ENCODE measurements at regions not wholly inside any gene's neighbourhood (a gene's known extent, or its start where the extent isn't known, plus 50 kb on each side); places are given as distances from the start of the nearest gene placed in this dataset.
"Not testable (repeated sequence)": the region's sequence is repeated elsewhere in the genome, so short reads cannot be mapped to it uniquely, and the experiment has no call there.

DNA sequence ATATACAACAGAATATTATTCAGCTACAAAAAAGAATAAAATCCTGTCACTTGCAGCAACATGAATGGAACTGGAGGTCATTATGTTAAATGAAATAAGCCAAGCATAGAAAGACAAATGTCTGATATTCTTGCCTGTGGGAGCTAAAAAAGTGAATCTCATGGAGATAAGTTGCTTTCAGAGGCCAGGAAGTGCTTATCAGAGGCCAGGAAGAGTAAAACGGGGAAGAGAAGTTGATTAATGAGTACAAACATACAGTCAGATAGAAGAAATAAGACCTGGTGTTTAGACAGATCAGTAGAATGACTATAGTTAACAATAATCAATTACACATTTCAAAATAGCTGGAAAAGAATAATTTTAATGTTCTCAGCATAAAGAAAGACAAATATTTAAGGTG, 54.4 kb upstream of the CPHXL start:
- no peak for DNase-seq

DNA sequence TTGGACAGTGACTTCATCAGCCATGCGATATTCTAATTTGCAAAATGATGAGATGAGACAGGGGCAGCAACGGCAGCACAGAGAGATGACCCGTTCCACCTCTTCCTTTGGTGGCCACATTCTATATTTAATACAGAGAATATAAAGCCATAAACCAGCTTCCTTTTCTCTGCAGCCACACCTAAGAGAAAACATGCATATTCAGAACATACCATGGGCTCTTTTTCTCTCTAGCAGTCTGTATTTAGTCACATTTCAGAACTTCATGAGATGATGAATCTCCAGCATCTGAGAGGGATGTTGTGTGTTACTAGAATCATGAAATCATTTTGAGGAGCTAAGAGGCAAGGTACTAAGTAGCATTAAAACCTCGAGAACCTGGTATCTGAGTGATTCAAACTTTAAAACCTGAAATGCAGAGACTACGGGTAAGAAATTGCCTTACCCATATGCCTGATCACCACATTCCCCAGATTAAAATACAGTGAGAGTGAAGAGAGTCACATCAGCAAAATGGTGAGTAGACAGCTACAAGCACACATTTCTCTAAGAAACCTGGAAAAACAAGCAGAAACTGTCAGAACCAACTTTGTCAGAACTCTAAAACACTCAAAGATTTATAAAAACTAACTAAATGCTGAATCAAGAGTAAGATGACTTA, 55.5 kb upstream of the CPHXL start:
- DNase-seq, result no peak

DNA sequence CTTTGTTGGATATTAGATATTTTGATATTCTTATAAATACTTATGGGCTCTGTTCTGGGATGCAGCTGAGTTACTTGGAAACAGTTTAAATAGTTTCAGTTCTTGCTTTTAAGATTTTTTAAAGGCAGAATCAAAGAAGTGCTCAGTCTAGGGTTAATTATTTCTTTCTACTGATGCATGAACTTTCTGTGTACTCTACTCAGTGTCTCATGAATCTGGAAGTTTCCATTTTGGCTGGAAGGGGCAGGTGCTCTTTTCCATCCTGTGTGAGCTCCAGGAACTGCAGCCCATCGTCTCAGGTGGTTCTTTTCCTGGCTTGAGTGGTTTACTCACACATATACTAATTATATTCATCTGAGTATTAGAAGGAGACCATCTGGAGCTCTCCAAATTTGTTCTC, 61.1 kb upstream of the CPHXL start:
- DNase-seq, result no peak

DNA sequence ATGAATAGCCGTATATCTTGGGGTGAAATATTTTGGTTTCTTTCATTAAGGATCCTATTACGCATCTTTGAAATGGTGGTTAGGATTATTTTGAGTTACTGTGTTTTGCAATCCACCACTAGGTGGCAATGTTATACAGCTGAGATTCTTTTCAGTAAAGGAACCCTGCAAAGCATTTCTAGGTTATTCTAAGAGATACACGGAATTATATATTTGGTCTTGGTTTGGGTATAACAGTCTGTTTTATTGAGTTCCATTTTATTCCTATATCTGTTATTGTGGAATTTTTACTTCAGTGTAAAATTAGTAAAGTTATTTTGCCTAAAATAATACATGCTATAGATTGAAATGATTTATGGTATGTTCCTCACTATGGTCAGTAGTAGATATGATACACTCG, 62.9 kb upstream of the CPHXL start:
- peak; percentile 9 for DNase-seq

GRCh38 chr16:75792771-75793492, 66.6 kb upstream of the CPHXL start:
- no peak for DNase-seq

DNA sequence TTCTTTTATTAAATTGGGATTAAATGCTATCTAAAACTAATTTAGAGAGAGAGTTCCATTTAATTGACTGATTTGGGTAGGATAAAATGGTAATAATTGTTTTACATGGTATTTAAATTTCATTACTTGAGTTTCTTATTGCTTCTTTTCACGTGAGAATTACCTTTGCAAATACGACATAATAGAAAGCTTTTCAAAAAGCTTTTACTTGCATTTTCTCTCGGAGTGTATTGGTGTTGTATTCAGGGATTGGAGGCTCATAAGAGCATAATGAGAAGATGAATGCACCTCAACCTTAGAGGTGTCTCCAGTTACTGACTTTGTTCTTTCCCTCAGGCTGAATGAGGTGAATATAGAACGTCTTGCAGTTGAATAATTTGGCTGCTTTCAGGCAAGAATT, 67.4 kb upstream of the CPHXL start:
- no peak for DNase-seq

GRCh38 chr16:75794426-75794825, 68.1 kb upstream of the CPHXL start:
- DNase-seq, result no peak

GRCh38 chr16:75798714-75799113, 72.4 kb upstream of the CPHXL start:
- no peak for DNase-seq

GRCh38 chr16:75801307-75801706, 75.0 kb upstream of the CPHXL start:
- DNase-seq, result no peak

DNA sequence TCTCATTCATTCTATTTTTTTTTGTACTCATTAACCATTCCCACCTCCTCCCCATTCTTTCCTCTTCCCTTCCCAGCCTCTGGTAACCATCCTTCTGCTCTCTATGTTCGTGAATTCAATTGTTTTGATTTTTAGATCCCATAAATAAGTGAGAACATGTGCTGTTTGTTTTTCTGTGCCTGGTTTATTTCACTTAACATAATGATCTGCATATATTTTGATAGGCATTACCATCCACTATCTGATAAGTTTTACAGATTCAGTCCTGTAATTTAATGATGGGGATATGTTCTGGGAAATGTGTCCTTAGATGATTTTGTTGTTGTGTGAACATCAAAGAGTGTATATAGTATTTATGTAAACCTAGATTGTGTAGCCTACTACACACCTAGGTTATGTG, 77.5 kb upstream of the CPHXL start:
- no peak for DNase-seq

DNA sequence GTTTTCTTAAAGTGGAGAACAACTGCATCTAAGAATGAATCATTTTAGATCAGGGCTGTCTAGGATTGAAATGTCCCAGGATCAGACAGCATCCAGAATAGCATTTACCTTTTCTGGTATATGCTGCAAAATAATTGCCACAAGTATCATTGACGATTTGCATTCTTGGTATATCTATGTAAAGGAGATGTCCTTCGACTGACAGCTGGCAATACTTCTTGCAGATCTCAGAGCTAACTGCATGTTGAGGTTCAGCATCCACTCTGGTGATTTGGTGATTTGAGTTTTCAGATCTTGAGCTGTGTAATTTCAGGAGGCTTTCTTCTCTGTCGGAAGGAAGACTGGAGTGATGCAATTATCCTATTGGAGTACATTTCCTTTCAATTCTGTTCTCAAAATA, 78.1 kb upstream of the CPHXL start:
- DNase-seq, result no peak

- DNase-seq, result no peak
Observed at GRCh38 chr16:75805946-75806345, 79.7 kb upstream of the CPHXL start.

- DNase-seq, result no peak
Observed at GRCh38 chr16:75806487-75806886, 80.2 kb upstream of the CPHXL start.

DNA sequence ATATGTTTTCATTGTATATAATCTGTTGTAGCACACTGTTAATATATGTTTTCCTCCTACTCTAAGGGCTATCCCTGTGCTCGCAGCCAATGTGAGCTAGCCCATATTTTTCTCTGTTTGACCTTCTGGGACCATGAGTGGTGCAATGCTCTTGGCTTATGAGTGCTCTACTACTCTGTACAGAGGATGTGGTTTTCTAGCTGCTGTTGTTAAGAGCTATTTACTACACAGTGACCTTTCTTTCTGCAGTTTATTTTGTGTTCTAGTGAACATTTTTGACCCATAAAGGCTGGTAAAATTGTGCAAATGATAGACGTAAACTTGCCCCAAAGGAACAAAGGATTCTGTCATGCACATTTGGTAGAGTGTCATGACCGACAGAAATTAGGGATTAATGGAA, 84.1 kb upstream of the CPHXL start:
- no peak for DNase-seq

DNA sequence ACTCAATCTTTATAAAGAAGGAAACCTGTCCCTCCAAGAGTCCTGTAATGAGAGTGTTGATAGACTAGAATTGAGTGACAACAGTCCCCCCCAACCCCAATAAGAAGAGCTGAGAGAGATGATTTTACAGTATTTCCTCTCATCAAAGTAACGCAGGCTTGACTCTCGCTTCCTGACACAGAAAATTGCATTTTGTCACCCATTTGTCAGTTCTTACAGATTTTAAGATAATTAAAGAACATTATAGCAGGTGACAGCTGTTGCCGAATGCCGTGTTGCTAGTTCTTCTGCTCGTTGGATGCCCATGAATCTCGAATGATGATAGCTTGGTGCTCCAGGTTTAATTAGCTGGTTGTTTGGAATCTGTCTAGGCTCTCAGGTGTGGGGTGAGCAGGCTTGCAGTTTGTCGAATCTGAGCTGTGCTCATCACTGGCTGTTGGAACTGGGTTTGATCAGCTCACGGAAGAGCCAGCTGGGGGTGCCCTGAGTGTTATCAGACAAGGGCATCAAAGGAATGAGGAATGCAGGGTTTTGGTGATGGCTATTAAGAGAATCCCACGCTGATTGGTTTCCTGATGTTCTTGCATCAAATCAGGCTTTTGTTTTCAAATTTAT, 84.8 kb upstream of the CPHXL start:
- no peak for DNase-seq

DNA sequence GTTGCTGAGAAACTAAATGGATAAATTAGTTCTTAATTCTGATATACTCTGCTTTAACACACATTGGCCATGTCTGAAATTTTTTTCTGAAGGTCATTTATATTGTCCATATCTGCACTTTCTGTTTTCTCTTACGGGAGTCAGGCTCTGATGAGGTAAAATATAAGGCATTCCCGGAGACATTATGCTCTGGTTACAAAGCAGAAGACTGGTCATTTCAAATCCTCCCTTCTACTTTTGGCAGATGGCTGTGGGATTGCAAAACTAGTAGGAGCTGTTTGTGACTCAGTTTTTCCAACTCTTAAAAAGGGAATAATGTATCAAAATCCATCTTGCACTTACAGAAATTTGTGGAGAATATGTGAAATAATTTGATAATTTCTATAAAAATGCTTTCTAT, 92.2 kb upstream of the CPHXL start:
- no peak for DNase-seq

DNA sequence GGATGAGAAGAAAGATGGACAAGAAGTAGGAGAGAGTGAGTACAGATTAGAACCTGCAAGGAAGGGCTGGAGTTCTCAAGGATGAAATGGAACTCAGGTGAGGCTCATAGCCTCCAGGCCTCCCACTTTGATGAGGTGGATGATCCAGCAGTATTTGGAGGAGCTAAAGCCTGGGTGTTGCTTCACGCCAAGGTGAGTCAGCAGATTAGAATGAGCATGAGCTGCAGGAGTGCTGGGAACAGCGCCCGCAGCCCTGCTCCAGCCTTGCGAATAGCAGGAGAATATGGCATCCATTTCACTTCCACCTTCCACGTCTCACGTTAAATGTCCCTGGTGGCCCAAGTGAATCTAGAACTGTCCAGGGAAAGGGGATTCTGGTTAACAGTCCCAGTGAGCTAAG, 94.4 kb upstream of the CPHXL start:
- DNase-seq, result no peak

DNA sequence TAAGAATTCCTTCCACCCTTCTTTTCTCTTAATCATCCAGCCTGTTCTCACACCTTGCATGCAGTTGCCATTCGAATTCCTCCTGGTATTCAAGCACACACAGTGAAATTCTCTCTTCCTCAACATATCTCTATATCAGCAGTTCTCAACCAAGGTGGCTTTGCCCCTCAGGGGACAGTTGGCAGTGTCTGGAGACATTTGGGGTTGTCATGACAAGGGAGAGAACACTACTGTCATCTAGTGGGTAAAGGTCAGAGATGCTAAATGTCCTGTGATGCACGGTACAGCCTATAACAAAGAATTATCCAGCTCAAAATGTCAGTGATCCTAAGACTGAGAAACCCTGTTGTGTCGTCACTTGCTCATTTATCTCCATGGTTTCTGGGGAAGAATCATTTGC, 94.8 kb upstream of the CPHXL start:
- DNase-seq, result no peak

DNA sequence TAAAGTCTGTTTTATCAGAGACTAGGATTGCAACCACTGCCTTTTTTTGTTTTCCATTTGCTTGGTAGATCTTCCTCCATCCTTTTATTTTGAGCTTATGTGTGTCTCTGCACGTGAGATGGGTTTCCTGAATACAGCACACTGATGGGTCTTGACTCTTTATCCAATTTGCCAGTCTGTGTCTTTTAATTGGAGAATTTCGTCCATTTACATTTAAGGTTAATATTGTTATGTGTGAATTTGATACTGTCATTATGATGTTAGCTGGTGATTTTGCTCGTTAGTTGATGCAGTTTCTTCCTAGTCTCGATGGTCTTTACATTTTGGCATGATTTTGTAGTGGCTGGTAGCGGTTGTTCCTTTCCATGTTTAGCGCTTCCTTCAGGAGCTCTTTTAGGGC, 99.5 kb upstream of the CPHXL start:
- not testable (repeated sequence) for DNase-seq

- DNase-seq, result not testable (repeated sequence)
Observed at GRCh38 chr16:75827372-75828038, 101.2 kb upstream of the CPHXL start.

DNA sequence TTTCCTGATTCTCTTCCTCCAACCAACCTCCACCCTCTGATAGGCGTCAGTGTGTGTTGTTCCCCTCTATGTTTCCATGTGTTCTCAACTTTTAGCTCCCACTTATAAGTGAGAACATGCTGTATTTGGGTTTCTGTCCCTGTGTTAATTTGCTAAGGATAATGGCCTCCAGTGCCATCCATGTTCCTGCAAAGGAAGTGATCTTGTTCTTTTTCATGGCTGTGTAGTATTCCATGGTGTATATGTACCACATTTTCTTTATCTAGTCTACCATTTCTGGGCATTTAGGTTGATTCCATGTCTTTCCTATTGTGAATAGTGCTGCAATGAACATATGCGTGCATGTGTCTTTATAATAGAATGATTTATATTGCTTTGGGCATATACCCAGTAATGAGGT, 107.1 kb upstream of the CPHXL start:
- DNase-seq, result not testable (repeated sequence)

- DNase-seq, result no peak
Observed at GRCh38 chr16:75836347-75837010, 110.2 kb upstream of the CPHXL start.

DNA sequence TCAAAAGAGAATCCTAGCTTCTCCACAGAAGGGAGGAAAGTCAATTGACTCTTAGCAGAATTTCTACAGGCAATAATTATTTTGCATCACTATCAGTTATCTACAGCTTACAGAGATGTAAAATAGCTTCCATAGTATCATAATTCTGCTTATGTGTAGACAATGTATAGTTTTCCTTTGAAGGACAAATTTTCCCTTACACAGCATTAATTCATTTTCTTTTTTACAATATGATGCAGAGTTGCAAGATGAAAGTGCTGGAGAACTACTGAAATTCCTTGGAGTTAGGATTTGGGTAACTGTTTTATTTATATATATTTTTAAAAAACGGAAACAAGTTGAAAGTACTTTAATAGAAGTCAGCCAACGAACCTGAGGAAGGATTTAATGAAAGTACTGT, 111.0 kb upstream of the CPHXL start:
- no peak for DNase-seq
